HG02840 (cell line): ENCODE measurements at regions not wholly inside any gene's neighbourhood (a gene's known extent, or its start where the extent isn't known, plus 50 kb on each side); places are given as distances from the start of the nearest gene placed in this dataset.

Experiments
- ATAC-seq: cut with Tn5 transposase; IDR thresholded peaks from one replicate; pipeline ENCODE4 v1.9.1; 2021; ENCODE audit warnings: mild to moderate bottlenecking, moderate library complexity, moderate number of reproducible peaks; ENCODE audit not compliant: unreplicated experiment, low FRiP score

DNA sequence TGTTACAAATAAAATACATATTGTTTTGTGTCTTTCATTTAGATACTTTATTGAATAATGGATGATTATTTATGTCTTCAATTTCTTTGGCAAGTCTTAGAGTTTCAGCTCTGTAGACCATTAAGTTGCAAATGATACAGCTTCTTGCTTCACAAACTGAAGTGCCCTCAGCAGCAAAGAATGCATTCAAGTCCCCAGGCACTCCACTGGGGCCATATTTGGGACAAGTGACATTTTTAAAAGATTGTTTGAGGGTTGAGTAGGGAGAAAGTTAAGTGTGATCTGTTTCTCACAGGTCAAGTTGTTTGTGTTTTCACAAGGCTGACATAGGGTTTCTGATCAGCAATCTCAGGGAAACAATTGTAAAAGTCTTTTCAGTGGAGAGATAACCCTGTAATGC, 400.7 kb downstream of the PLA2G4A start:
- no peak for ATAC-seq

DNA sequence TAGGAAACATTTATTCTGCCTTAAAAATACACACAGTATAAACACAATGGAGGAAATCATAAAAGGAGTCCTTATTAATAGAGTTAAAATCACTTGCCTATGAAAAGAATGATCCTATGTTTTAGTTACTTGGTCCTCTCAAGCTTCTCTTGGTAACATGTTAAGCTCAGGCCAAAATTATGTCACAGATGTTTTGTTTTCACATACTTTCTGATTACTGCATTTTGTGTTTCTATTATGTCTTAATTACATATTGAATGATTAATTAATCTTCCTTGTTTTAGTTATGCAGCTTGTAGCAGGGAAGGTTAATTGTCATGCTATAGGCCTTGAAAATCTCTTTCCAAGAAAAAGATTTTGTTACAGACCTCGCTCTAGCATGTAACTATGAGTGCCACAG, 406.0 kb downstream of the PLA2G4A start:
- no peak for ATAC-seq

DNA sequence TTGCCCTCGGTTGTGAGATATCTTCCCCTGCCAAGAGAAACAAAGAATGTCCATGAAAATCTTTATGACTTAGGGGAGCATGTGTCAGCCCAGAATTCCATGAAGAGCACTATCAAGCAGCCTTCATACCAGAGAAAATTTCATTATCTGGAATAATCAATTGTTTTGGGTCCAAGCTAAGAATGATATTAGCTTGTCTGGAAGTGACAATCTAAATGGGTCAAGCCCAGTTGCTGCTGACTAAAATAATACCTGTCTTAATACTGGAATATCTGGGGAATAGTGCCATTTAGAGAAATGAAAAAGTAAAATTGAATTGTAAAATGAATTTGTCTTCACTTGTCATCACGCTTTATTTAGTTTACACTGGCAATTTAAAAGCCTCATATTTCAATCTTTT, 407.4 kb downstream of the PLA2G4A start:
- ATAC-seq, result no peak

DNA sequence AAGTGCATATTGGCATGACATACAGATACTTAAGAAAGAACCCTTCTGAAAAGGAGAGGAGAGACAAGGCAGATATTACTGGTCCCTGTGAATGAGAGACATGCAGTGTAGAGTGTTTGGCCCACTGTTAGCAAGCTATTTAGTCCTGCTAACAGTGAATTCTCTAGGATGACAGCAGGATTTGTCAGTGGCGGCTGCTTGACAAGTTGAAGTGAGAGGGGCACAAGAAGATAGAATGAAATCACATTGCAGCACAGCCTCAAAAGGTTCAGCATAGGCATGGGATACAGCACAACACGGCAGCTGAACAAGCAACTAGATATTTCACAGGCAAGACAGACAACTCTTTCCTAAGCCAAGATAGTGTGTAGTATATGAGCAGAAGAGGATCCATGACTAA, 407.9 kb downstream of the PLA2G4A start:
- no peak for ATAC-seq

- ATAC-seq, result no peak
These were observed 408.8 kb downstream of the PLA2G4A start for GRCh38 chr1:187237542-187237941.

DNA sequence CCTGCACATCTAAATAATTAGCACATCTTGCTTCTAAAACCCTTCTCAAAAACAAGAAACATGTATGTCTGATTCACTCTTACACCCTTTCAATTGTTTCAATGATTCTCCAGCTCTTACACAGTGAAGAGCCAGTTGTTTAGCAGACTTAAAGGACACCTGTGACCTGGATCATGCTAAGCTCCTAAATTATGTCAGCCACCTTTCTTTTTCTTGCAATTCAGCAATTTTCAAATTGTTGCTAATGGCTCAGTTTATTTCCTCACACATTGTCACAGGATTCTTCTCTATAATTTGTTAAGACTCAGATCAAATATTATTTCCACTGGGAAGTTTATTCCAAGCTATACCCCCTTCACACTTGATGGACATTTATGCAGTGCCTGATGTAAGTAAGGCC, 413.2 kb downstream of the PLA2G4A start:
- no peak for ATAC-seq

DNA sequence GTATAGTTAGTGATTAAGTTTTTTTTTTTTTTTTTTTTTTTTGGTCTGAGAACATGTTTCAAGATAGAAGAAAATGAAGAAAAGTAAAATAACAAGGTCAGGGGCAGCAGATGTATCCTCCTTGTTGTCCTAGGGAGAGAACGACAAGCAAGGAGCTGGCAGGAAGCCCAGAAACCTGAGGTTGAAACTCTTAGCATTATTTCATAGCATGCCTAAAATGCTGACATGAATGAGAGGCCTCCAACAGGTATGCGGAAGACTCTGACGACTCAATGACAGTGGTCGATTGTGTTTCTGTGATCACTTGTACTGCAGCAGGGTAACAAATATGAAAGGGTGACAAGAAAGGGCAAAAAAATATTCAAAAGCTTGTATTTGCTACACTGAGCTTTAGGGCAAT, 415.9 kb downstream of the PLA2G4A start:
- ATAC-seq, result no peak

DNA sequence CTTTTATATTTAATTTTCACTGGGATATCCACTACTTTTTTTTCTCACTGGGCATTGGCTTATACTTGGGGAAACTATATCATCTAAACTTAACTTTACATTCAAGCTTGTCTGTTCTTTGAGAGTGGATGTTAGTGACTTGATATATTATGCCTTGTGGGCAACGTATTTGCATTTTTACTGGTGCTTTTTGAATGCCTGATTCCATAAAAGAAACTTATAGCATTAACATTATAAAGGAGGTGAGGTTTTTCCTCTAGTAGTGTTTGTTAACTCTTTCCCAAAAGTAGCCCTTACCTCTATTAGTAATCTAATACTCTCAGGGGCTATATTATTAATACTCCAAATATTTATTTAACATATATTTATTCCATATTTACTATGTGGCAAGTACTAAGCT, 416.5 kb downstream of the PLA2G4A start:
- ATAC-seq, result no peak

DNA sequence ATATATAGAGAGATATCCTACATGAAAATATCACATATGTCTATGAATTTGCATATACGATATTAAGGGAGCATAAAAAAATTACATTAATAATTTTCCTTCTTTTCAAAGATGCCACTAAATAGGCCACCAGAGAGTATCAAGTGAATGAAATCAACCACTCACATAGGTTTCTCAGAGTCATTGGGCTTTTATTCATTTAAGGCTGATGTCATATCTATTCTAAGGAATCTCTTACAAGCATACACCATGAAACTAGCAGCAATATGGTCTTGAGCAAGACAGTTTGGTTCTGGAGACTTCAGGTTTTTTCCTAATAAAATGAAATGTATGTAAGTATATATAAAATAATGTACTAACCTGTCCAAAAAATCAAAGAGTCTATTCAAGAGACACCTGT, 420.4 kb downstream of the PLA2G4A start:
- ATAC-seq, result no peak

DNA sequence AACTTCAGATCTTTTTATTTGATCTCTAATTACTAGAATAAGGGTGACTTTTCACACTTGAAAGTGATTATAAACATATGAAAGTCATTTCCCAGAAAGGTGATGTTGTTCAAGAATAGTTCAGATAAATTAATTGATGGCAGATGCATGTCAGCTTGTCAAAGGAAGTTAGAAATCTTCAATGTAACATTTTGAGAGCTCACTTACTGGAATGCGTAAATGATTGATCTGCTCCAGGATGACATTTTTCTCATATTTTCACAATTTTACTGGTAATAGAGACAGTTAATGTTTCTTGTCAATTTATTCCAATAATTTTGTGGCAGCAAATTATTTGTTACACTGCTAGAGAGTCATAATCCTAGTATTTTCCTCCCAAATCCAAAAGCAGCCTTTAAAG, 424.2 kb downstream of the PLA2G4A start:
- no peak for ATAC-seq

- no peak for ATAC-seq
These were observed 428.7 kb downstream of the PLA2G4A start for GRCh38 chr1:187257476-187257875.

DNA sequence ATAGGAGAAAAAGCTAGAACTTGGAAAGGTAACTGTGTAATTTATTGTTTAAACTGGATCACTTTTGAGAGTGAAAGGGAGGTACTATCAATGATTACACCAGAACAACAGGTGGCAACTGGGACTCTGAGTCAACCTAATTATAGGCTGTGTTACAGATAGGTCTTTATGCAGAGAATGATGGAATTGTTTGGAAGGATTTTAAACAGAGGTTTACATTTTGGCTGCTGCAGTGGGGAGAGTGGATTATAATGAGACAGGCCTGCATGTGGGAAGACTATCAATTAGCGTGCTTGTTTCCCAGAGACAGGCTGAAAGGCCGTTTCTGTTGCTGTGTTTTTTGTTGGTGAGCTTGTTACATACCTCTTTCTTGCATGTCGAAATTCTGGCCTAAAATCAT, 432.9 kb downstream of the PLA2G4A start:
- no peak for ATAC-seq

GRCh38 chr1:187262731-187263130, 434.0 kb downstream of the PLA2G4A start:
- no peak for ATAC-seq

GRCh38 chr1:187264995-187265602, 436.4 kb downstream of the PLA2G4A start:
- no peak for ATAC-seq

DNA sequence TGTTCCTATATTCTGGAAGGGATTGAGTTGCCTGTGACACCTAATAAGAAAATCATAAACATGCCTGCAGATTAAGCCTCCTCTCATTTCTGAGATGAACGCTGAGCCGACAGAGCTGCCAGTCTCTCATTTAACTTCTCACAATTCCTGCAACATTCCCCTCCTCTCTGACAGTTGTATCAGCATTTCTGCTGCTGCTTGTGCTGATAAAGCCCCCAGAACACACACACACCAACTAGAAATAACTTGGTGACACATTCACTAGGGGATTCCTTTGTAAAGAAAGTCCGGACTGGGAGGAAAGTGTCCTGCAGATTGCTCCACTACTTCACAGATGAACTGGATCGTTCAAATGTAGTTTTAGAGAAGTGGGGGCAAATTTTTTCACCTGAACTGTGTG, 437.3 kb downstream of the PLA2G4A start:
- ATAC-seq, result no peak

GRCh38 chr1:187267827-187268226, 439.1 kb downstream of the PLA2G4A start:
- ATAC-seq, result no peak

- no peak for ATAC-seq
These were observed 441.5 kb downstream of the PLA2G4A start for GRCh38 chr1:187270256-187270655.

DNA sequence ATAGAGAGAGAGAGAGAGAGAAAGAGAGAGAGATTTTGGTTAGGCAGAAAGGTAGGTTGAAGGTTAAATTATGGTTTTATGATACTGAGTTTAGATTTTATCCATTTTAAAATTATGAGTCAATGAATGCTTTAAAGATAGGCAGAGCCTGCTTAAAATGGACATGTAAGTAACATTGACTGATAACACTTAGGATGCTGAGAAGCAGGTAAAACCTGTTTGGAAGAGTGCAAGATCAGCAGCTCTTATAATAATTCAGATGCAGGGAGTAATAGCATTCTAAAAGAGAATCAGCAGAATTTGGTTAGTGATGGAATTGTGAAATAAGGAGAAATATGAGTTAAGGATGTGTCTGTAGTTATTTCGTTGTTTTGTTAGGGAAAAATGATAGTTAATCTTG, 446.6 kb downstream of the PLA2G4A start:
- no peak for ATAC-seq

DNA sequence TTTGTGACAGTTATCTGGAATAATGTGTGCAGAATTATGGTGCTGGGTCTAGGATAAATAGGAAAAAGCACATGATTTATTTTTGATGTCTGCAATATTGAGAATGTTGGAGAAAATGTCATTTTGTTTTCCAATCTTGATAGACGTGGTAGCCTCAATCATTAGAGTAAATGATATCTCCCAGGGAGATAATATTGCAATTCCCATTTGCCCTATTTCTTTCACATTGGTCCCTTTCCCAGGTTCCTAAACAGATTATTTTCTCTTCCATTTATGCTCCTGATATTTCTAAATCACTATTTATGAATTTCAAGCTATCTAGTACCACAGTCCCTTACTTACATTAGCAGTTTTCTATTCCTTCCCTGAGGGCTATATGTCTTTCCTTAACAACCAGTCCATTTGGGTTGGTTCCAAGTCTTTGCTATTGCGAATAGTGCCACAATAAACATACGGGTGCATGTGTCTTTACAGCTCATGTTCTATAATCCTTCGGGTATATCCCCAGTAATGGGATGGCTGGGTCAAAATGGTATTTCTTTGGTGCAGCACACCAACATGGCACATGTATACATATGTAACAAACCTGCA, 447.3 kb downstream of the PLA2G4A start:
- ATAC-seq, result no peak

- ATAC-seq, result no peak
These were observed 447.9 kb downstream of the PLA2G4A start for GRCh38 chr1:187276677-187277076.

DNA sequence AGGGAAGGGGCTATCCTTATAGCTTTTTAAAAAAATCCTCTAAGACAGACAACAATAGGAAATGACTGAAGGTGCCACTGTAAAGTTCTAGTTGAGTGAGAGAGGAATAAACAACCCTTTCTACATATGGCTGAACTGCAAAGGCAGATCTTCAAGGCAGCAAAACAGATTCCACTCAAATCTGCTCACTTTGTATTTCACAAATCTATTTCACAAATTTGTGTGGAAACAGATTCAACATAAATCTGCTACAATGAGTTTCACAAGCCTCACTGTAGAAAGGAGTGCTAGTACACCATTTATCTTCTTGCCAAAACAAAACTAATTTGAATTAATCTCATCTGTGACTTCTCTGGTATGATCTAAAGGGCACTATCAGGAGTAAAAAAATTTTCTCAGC, 451.3 kb downstream of the PLA2G4A start:
- ATAC-seq, result no peak

DNA sequence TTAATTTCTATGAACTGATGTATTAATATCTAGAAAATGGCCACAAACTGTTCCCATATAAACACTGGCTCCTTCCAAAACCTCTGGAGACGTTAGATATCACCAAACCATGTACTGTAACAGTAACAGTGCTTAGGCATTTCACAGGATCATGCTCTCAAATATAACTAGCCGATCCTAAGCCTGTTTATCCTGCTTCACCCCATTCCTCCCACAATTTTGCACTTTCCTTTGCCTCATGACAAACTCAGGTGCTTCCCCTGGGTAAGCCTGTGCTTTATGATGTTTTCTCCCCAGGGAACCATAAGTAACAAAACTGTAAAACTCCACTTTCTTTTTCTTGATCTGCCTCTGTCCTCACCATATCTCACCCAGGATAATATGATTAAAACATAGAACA, 452.3 kb downstream of the PLA2G4A start:
- no peak for ATAC-seq

DNA sequence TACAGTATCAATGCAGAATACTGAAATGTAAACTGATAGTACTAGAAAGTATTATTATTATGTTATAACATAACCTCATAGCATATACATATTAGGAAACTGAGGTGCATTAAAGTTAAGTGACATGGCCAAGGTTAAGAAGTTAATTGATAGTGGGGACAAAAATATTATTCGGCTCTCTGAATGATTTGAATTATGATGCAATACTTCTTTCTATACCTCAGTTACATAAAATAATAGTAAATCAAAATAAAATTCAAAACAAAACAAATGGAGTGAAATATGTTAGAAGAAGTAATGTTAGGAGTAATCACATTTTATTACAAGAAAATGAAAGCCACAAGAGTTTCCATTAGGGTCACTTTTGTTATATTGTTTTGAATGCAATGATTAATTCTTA, 455.2 kb downstream of the PLA2G4A start:
- ATAC-seq, result no peak
